ENCODE measurements at regions not wholly inside any gene's neighbourhood (a gene's known extent, or its start where the extent isn't known, plus 50 kb on each side); places are given as distances from the start of the nearest gene placed in this dataset.
"Not testable (repeated sequence)": the region's sequence is repeated elsewhere in the genome, so short reads cannot be mapped to it uniquely, and the experiment has no call there.

- DNase-seq (ENCODE audit: low read depth in 4 of 4, low spot score in 3 of 4), result no peak
Measured at GRCh38 chr5:57671371-57671770, 188.8 kb upstream of the ACTBL2 start.

- DNase-seq (ENCODE audit: low read depth in 4 of 4, low spot score in 3 of 4), result no peak
Measured at GRCh38 chr5:57666582-57666981, 184.0 kb upstream of the ACTBL2 start.

GRCh38 chr5:57665146-57665936 lies 182.7 kb upstream of the ACTBL2 start:
- DNase-seq (ENCODE audit: low read depth in 4 of 4, low spot score in 3 of 4), result no peak

- no peak for DNase-seq (ENCODE audit: low read depth in 4 of 4, low spot score in 3 of 4)
Measured at GRCh38 chr5:57664700-57665099, 182.1 kb upstream of the ACTBL2 start.

- no peak for DNase-seq (ENCODE audit: low read depth in 4 of 4, low spot score in 3 of 4)
Measured at GRCh38 chr5:57663466-57663865, 180.9 kb upstream of the ACTBL2 start.

GRCh38 chr5:57662991-57663390 lies 180.4 kb upstream of the ACTBL2 start:
- DNase-seq (ENCODE audit: low read depth in 4 of 4, low spot score in 3 of 4), result no peak

- DNase-seq (ENCODE audit: low read depth in 4 of 4, low spot score in 3 of 4), result no peak
Measured at GRCh38 chr5:57659886-57660285, 177.3 kb upstream of the ACTBL2 start.

GRCh38 chr5:57658018-57658417 lies 175.4 kb upstream of the ACTBL2 start:
- no peak for DNase-seq (ENCODE audit: low read depth in 4 of 4, low spot score in 3 of 4)

- DNase-seq (ENCODE audit: low read depth in 4 of 4, low spot score in 3 of 4), result no peak
Measured at GRCh38 chr5:57655228-57655627, 172.6 kb upstream of the ACTBL2 start.

GRCh38 chr5:57653636-57654290 lies 171.2 kb upstream of the ACTBL2 start:
- DNase-seq (ENCODE audit: low read depth in 4 of 4, low spot score in 3 of 4), result no peak

GRCh38 chr5:57651127-57651526 lies 168.5 kb upstream of the ACTBL2 start:
- no peak for DNase-seq (ENCODE audit: low read depth in 4 of 4, low spot score in 3 of 4)

- no peak for DNase-seq (ENCODE audit: low read depth in 4 of 4, low spot score in 3 of 4)
Measured at GRCh38 chr5:57650360-57651069, 167.9 kb upstream of the ACTBL2 start.

- no peak for DNase-seq (ENCODE audit: low read depth in 4 of 4, low spot score in 3 of 4)
Measured at GRCh38 chr5:57642698-57643097, 160.1 kb upstream of the ACTBL2 start.

- DNase-seq (ENCODE audit: low read depth in 4 of 4, low spot score in 3 of 4), result no peak
Measured at GRCh38 chr5:57642066-57642465, 159.5 kb upstream of the ACTBL2 start.

- DNase-seq (ENCODE audit: low read depth in 4 of 4, low spot score in 3 of 4), result no peak
Measured at GRCh38 chr5:57635146-57635777, 152.7 kb upstream of the ACTBL2 start.

- no peak for DNase-seq (ENCODE audit: low read depth in 4 of 4, low spot score in 3 of 4)
Measured at GRCh38 chr5:57632937-57633336, 150.3 kb upstream of the ACTBL2 start.

- DNase-seq (ENCODE audit: low read depth in 4 of 4, low spot score in 3 of 4), result not testable (repeated sequence)
Measured at GRCh38 chr5:57631139-57631538, 148.5 kb upstream of the ACTBL2 start.

GRCh38 chr5:57627661-57628060 lies 145.1 kb upstream of the ACTBL2 start:
- no peak for DNase-seq (ENCODE audit: low read depth in 4 of 4, low spot score in 3 of 4)

GRCh38 chr5:57626703-57627102 lies 144.1 kb upstream of the ACTBL2 start:
- DNase-seq (ENCODE audit: low read depth in 4 of 4, low spot score in 3 of 4), result no peak

GRCh38 chr5:57621624-57622023 lies 139.0 kb upstream of the ACTBL2 start:
- DNase-seq (ENCODE audit: low read depth in 4 of 4, low spot score in 3 of 4), result no peak

- DNase-seq (ENCODE audit: low read depth in 4 of 4, low spot score in 3 of 4), result no peak
Measured at GRCh38 chr5:57618767-57619381, 136.3 kb upstream of the ACTBL2 start.
